ACHN (cell line): ENCODE measurements at regions not wholly inside any gene's neighbourhood (a gene's known extent, or its start where the extent isn't known, plus 50 kb on each side); places are given as distances from the start of the nearest gene placed in this dataset.
A peak's percentile ranks its signal among the peaks of the same experiment; 100 is the strongest.

Source experiments
- DNase-seq: peaks from one replicate; pipeline ENCODE4 v3.0.0-alpha.2; 2015
- in situ Hi-C: cut with HindIII; loops from 2 replicates; pipeline ENCODE4 v1.10.0; 2017; ENCODE audit warnings: low sequenced_read_pairs, low pct_ligation_motif_present, low pct_unique_long_range_greater_than_20kb

DNA sequence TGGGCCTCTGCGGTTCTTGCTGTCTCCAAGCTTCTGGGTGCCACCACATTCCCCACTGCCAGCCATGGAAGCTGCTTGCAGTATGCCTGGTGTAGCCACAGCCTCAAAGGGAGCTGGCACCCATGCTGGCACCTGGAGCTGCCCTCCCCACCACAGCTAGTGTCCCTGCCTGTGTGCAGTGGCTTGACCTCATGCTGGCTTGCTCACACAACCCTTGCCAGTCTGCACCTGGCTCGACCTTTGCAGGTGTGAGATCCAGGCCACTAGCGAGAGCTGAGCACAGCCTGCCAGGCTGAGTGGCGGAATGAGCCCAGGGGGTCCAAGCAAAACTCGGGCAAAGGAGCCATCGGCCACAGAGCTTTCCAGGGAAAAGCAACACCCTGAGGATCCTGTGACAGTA, 236.7 kb upstream of the CSNK1A1L start:
- no peak for DNase-seq
- in situ Hi-C loops: no loop called here

DNA sequence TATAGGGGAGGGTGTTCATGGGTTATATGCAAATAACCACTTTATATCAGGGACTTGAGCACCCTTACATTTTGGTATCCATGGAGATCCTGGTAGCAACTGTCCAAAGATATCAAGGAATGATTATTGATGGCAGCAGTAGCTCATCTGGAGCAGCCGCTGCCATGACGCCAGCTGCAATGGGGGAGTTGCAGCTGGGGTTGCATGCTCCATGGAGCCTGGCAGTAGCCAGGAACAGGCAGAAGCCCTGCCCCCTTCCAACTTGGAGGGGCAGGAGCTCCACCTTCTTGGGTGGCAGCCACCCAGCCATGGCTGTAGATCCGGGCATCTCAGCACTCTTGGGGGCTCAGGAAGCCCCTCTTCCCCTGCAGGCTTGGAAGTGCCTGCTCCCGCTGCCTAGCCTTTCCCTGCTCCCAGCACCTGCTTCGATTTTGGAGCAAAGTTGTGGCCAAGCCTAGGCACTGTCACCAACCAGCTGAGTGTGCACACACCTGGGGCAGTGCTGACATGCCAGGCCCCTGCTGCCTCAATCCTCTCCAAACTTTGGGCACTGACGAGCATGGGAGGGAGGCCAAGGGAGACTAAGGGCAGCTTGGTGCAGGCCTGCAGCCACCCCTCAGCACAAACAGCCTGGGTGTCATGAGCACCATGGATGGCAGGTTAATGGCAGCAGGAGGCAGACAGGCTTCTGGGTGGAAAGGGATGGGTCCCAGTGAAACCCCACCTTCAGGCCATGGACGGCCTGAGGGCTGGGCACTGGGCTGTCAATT, 235.6 kb upstream of the CSNK1A1L start:
- in situ Hi-C loops: no loop called here
- DNase-seq: no peak

DNA sequence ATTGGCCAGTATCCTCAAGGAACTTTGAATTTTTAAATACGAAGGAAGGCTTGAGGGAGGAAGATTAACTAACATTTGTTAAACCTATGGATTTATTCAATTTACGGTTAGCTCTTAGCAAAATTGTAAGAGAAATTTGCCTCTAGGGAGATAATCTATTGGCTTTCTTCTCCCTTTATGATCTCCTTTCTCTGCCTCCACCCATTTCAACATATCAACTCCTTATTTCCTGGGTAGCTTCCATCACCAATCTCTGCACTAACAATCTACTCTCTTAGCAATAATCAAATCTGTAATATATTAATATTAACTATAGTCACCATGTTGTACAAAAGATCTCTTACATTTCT, 233.9 kb upstream of the CSNK1A1L start:
- in situ Hi-C loops: no loop called here
- DNase-seq: no peak

DNA sequence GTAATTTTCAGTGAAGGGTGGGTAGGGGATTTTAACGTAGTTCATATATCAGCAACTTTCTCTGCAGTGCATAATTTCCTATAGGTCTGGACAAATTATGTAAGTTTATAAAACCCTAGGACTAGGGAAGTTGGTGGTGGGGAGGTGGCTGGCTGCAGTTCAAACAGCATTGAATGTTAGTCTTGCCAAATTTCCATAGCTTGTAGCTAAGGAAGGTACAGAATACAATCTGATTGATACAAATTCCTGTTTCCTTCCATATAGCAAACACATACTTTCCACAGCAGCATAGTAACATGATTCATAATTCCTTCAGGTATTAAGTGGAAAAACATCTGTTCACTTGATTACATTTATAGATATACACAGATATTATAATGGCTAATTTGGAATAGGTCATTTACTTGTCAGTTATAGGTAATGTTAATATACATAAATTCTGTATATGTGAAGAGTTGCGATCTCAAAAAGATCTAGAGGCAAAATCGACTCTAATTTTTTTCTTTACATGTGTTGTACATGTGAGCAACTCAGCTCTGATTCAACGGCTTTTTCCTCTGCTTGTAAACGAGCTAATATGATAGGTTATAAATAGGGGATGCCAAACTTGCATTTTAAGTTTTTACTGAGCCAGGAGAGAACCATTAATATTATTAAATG, 233.4 kb upstream of the CSNK1A1L start:
- in situ Hi-C loops: no loop called here
- no peak for DNase-seq

DNA sequence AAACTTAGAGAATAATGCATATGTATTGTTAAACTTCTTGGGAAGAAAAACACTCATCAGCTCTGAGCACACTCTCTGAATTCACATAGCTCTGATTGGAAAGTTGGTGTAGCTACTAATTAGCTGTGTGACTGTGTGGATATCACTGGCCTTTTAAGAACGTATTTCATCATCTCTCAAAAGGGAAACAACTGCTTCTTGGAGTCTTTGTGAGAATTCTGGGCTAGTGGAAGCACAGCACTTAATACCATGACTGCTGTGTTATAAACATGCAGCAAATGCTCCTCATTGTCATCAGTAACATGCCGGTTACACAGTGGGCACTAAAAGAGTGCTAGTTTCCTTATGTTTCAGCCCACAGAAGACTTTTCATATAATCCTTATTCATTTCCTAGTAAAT, 220.9 kb upstream of the CSNK1A1L start:
- in situ Hi-C loops: no loop called here
- no peak for DNase-seq

DNA sequence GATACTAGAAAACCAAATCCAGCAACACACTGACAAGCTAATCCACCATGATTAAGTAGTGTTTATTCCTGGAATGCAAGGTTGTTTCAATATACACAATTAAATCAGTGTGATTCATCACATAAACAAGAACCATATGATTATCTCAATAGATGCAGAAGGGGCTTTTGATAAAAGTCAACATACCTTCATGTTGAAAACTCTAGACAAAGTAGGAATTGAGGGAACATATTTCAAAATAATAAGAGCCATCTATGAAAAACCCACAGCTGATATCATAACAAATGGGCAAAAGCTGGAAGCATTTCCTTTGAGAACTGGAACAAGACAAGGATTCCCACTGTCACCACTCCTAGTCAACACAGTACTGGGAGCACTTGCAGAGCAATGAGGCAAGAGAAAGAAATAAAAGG, 213.6 kb upstream of the CSNK1A1L start:
- in situ Hi-C loops: no loop called here
- DNase-seq: no peak

DNA sequence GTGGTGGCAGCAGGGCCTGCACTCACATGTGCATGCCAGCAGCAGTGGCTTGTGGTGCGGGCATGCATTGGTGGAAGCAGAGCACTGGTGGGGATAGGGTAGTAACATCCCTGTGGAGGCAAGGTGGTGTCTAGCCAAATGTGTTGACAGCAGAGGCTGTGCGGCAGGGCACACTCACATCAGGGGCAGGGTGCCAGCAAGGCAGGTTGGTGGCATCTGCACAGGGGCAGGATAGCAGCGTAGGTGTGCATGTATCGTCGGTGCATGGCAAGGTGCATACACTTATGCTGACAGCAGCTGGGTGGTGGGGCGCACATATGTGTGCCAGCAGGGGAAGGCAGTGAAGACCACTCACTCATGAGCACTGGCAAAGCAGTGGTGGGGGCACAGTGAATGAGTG, 211.5 kb upstream of the CSNK1A1L start:
- no peak for DNase-seq
- in situ Hi-C loops: no loop called here

DNA sequence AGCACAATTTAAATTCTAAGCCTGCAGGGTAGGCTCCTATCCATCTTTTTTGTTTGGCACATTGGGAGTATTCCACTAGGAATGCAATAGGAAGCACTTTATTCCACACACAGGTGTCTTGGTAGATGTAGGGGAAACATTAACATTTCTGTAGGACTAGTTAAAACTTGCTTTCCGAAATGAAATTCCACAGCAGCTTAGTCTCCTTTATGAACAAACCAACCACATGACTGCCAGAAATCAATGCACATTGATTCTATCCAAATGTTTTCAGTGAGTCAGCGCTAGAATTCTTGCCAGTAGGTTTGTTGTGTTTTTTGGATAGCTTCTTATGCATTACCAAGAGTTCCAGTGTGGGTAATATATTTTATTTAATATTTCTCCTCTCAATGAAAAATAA, 207.9 kb upstream of the CSNK1A1L start:
- in situ Hi-C loops: no loop called here
- DNase-seq: no peak

DNA sequence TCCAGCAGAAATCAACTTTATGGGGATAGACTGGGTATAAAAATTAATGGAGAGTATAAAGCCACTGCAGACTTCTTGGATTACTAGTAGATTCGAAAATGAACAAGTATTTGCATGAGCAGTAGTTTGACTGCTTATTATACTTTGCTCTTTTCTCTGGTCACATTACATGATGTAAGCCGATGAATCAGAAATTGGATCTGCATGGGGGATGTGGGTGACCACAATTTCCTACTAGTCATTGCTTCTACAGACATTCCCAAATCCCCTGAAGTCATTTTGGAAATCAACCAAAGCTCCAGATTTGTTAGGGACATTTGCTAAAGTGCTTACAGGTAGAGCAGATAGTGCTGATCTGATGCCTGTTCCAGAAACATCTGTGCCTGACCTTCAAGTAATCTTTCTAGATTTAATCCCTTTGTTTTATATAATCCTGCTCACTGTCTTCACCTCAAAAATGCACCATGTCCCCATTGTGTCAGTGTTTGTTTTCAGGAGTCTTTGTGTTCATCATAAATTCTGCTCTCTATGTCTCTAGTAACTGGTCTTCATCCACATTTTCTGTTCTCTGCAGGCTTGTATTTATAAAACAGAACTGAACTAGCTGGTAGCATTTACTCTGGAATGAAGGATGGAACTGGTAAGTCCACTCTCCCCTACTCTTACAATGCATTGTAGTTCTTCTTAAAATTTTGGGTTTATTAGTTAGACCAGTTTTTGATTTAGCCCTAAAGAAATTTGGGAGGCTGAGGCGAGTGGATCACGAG, 201.5 kb upstream of the CSNK1A1L start:
- peak; percentile 72 for DNase-seq
- in situ Hi-C loops: no loop called here

DNA sequence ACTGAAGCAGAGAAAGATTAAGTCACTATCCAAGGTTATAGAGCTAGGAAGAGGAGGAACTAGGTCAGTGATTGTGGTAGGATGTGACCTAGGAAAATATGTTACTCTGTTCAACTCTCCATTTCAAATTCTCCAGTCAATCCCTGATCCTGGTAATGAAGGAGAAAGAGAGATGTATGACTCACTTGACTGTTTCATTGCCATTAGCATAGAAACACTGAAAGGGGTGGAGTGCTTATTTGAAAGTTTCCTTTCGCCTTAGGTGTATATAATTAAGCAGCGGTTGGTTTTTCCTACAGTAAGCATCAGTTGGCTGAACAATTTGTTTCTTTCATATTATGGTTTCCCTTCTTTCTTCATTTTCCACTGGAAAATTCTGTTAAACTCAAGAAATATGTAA, 198.1 kb upstream of the CSNK1A1L start:
- no peak for DNase-seq
- in situ Hi-C loops: no loop called here

DNA sequence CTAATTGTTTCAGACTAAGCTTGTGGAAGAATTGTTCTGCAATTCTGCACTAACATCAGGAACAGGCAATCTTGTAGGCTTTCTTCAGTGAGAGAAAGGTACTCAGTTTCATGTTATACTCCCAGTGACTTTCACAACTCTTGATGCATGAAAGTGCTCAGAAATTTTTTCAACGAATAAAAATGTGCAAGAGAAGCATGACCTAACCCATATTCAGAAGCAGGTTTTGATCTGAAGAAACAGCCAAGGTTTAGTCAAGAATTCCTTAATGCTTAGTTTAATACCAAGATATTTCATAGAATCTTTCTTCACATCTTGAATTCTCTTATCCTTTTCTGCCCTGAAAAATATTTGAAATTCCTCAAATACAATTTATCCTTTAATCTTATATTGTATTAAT, 197.2 kb upstream of the CSNK1A1L start:
- in situ Hi-C loops: no loop called here
- no peak for DNase-seq

DNA sequence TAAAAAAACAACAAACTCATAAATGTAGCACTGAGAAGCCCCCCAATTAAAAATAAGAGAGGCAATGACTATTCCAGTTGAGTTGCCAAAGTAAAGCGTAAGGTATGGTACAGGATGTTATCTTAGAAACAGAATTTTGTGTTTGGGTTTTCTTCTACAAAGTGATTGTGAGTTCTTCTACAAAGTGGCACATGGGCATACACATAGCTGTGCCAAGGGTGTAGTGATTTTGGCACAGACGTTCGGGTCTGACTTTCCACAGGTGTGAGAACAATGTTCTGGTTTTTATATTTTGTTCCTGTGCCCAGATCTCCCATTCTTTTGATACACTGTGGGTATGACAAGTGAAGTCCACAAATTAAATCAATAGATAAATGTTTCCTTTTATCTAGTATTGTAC, 190.1 kb upstream of the CSNK1A1L start:
- in situ Hi-C loops: no loop called here
- DNase-seq: no peak

DNA sequence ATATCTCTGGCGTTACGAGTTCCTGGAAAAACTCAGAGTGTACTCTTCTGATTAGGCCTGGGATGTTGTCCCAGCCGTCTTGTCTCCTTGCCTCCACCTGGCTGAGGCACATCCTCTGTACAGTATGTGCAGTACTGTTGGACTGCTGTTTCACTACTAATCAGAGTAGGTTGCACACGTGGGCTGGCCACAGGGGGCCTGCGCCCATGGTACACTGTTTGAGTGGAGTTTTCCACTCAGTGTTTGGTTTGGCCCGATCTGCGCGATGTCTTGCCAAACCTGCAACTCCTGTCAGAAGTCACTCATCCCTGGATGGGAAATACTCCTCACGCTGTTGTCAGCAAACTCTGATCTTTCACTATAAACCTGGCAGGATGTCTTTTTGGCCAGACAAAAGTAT, 189.6 kb upstream of the CSNK1A1L start:
- DNase-seq: no peak
- in situ Hi-C loops: no loop called here

DNA sequence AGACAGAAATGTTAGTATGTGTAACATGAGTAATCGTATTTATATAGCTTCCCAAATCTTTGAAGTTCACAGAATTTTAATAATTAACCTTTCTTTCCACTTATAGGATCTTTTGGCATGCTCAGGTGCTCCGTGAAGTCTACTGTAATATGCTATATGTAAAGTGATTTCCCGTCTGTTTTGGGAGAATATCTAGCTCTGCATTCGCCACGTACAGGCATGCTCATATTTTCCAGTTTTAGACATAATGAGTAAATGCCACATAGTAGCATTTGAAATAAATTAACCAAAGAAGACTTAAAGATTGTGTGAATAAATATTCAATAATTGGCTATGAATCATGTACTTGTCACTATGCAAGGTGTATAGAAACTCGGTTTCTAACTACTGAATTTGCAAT, 189.0 kb upstream of the CSNK1A1L start:
- in situ Hi-C loops: no loop called here
- no peak for DNase-seq

DNA sequence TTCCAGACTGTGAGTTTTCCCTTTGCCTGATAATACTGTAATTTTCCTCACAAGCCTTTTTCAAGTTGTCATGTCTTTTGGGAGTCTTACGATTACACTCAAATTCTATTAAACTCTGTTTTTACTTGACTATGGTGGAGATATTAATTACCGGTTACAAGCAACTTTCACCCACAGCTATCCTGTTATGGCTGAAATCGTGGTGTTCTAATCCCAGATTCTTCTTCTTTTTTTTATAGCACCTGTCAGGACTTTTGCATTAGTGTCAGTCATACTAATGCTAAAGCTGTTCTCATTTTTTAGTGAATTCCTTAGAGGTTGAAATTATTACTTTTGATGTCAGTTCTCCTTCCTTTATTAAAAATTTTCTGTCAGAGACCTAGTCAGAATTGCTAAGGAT, 187.8 kb upstream of the CSNK1A1L start:
- DNase-seq: no peak
- in situ Hi-C loops: no loop called here

DNA sequence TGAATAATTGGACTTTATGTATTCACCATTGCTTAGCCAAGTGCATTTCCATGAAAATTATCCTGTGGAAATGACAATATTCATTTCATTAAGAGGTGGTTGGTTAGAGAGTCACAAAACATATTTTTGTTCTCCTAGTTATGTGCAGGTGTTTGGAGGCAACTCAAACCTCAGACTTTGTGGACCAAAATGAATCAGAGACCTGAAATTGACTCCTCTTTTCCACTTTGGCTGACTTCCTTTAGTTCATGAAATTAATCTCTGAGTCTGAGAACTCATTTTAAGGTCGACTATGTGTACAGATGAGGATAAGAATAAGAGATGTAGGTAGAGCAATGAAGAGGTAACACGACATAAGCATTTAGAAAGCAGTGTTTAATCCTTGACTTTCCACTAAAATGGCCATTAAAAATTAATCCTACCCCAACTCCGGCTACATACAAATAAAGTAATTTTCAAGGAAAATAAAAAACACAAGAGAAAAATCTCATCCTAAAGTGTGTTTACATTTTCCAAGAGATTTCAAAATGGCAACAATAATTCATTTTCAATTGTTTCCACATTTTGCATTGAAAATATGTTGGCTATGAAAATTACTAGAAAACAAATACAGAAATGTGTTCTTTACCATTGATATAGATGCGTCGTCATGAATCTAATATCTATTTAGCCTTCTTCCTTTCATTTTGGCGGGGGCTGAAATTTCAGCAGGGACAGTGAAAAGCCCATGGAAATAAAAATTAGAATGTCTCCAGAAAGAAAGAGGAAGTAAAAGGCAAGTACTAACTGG, 185.4 kb upstream of the CSNK1A1L start:
- DNase-seq: no peak
- in situ Hi-C loops: no loop called here

DNA sequence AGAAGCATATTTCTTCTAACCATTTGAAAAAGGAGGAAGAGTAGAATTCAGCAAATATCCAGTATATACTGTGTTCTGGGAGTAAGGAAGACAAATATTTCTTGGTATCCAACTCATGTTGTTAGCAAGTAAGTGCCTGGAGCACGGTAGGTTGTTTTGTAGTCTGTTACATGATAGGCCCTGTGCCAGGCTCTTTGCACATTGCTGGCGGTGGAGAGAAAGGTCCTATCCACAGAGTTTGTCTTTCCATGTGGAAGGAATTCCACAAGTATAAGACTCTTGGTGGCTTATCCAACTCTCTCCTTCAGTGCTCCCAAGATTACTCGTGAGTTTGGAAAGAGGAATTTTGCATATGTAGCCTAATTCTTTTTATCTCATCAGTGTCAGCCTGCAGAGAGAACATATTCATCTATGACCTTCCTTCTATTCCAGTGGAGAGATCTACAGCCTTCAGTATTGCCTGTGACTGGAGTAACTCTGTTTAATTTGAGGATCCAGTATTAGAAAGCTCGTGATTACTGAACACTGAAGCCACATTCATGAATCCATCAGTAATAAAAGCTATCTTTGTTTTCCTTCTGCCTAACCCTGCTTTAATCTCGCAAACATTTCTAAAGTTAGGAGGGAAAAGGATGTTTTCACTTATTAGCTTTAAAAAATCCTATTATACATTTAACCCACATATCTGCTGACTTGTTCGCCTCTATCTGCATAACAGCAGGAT, 183.9 kb upstream of the CSNK1A1L start:
- in situ Hi-C loops: no loop called here
- DNase-seq: no peak

DNA sequence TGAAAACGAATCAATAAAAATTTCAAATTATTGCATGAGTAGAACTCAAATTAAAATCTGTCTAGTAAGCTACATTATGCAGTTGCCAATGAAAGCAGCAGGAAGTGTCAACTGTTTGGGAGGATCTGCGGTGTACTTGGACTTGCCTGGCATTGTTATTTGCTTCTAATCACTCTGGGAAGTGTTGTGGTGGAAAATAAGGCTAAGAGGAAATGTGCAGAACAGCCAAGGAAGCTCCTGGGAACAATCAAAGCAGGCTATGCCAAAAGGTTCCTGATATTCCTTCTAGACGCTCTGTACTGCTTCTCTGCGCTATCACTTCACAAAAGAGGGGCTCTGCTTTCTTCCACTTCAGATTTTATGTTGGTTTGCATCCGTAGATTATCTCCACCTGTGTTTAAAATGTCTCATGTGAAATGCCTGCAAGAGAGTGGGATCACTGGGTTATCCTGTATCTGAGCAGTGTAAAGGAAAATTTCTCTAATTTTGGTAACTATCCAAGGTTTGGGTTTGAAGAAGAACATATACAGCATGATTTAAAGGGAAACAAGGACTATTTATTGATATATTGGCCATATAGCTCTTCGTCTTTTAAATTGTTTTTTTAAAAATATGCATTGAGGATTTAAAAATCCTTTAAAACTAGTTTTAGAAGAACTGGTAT, 182.7 kb upstream of the CSNK1A1L start:
- DNase-seq: no peak
- in situ Hi-C loops: no loop called here
